HG03039 (cell line): ENCODE measurements at regions not wholly inside any gene's neighbourhood (a gene's known extent, or its start where the extent isn't known, plus 50 kb on each side); places are given as distances from the start of the nearest gene placed in this dataset.
"Not testable (repeated sequence)": the region's sequence is repeated elsewhere in the genome, so short reads cannot be mapped to it uniquely, and the experiment has no call there.

Experiments used
- ATAC-seq: cut with Tn5 transposase; IDR thresholded peaks from one replicate; pipeline ENCODE4 v1.9.1; 2021; ENCODE audit warnings: mild to moderate bottlenecking, moderate library complexity; ENCODE audit not compliant: unreplicated experiment

DNA sequence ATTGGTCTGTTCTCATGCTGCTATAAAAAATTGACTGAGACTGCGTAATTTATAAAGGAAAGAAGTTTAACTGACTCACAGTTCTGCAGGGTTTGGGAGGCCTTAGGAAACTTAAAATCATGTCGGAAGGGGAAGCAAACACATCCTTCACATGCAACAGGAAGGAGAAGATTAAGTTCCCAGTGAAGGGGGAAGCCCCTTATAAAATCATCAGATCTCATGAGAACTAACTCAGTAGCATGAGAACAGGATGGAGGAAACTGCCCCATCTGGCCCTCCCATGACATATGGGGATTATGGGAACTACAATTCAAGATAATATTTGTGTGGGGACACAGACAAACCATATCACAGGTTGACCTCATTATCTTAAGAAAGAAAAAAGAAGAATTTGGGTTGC lies 134.5 kb downstream of the PPP1R3A start:
- no peak for ATAC-seq

GRCh38 chr7:113783403-113783802 lies 135.4 kb downstream of the PPP1R3A start:
- no peak for ATAC-seq

DNA sequence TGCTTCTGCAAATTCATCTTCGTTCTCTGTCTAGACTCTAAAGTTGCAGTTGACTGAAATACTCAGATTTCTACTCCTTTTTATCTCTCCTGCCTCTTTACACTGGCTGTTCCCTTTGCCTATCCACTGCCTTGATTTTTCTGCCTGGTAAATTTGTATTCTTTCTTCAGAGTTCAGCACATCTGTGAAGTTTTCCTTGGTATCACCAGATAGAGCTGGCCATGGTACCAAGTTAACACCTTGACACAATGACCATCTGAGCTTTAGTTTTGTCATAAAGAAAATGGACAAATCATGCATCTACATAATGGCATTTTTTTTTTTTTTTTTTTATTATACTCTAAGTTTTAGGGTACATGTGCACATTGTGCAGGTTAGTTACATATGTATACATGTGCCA lies 143.0 kb downstream of the PPP1R3A start:
- no peak for ATAC-seq

DNA sequence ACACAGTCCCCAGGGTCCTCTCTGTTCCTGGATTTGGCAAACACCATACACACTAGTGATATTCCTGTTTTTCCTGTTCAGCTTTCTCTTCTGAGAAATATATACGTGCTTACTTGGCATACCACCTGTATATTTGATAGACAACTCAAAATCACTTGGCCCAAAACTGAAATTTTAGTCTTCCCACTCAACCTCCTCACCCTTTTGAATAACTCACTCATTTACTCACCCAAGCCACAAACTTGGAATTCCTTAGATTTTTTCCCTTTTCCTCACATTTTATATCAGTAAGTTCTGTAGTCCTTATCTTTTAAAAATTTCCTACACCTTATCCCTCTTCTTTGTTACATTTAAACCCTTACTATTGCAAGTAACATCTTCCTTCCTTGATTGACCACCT lies 143.4 kb downstream of the PPP1R3A start:
- no peak for ATAC-seq

GRCh38 chr7:113774182-113774807 lies 144.5 kb downstream of the PPP1R3A start:
- ATAC-seq = peak; percentile 81

DNA sequence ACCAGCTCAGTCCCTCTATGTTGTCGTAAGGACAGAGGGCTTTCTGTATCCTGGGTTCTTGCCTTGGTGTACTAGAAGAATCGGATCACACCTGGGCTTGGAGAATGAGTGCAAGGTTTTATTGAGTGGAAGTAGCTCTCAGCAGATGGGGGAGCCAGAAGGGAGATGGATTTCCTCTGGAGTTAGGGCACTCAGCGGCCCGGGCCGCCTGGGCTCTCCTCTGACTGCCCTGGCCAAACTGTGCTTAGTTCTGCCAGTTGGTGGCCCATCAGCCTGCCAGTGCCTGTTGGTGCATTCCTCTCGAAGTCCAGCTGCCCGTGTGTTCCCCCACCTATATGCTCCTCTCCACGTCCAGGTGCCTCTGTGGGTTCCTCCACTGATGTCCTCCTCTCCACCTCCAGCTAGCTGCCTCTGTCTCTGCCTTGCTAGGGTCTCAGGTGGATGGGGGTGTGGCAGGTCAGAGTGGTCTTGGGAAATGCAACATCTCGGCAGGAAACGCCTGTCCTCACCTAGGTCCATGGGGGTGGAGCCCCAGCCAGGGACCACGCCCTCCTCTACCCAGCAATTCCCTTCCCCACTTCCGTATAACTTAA lies 148.6 kb downstream of the PPP1R3A start:
- ATAC-seq = no peak

- no peak for ATAC-seq
Observed at GRCh38 chr7:113768387-113768786, 150.4 kb downstream of the PPP1R3A start.

- no peak for ATAC-seq
Observed at GRCh38 chr7:113764401-113765035, 154.3 kb downstream of the PPP1R3A start.

GRCh38 chr7:113763226-113763625 lies 155.6 kb downstream of the PPP1R3A start:
- no peak for ATAC-seq

DNA sequence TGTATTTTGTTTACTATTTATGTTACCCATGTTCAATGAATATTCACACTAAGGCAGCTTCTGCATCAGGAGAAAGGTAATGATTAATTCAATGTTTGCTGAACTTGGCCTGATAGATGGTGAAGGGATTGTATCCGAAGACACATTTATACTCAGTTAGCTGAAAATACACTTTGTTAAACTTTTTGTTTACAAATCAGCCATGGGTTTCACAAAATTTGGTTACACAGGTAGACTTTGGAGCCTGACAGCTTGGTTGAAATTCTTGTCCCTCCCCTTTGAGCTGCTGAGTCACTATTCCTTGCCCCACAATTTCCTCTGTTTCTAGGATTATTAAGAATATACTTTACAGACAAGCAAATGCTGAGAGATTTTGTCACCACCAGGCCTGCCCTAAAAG lies 162.6 kb downstream of the PPP1R3A start:
- ATAC-seq = no peak

DNA sequence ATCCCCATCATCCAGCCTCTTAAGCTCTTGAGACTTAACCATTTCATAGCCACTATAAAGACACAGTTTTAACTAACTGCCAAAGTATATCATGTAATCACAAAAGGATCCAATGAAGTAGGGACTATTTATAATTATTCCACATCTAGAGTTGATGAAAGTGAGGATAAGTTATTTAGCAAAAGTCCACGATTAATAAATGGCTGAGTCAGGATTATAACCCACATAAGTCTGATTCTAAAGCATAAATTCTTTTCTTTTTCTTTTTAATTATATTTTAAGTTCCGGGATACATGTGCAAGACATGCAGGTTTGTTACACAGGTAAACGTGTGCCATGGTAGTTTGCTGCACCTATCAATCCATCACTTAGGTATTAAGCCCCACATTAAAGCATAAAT lies 166.1 kb downstream of the PPP1R3A start:
- no peak for ATAC-seq

GRCh38 chr7:113752289-113752688 lies 166.5 kb downstream of the PPP1R3A start:
- no peak for ATAC-seq

GRCh38 chr7:113751547-113751946 lies 167.3 kb downstream of the PPP1R3A start:
- ATAC-seq = no peak

GRCh38 chr7:113748385-113748784 lies 170.4 kb downstream of the PPP1R3A start:
- not testable (repeated sequence) for ATAC-seq

- not testable (repeated sequence) for ATAC-seq
Observed at GRCh38 chr7:113742946-113743431, 175.8 kb downstream of the PPP1R3A start.

- ATAC-seq = no peak
Observed at GRCh38 chr7:113742377-113742776, 176.4 kb downstream of the PPP1R3A start.

DNA sequence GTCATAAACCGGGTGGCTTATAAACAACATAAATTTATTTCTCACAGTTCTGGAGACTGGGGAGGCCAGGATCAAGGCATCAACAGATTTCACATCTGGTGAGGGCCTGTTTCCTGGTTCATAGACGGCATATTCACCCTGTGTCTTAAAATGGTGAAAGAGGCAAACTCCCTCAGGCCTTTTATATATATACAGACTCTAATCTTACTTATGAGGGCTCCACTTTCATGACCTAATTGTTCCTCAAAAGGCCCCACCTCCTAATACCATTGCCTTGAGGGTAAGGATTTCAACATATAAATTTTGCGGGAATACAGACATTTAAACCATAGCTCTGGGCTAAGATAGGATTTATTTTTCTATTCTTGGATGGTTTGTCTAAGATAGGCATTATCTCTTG lies 187.2 kb downstream of the PPP1R3A start:
- ATAC-seq = no peak

DNA sequence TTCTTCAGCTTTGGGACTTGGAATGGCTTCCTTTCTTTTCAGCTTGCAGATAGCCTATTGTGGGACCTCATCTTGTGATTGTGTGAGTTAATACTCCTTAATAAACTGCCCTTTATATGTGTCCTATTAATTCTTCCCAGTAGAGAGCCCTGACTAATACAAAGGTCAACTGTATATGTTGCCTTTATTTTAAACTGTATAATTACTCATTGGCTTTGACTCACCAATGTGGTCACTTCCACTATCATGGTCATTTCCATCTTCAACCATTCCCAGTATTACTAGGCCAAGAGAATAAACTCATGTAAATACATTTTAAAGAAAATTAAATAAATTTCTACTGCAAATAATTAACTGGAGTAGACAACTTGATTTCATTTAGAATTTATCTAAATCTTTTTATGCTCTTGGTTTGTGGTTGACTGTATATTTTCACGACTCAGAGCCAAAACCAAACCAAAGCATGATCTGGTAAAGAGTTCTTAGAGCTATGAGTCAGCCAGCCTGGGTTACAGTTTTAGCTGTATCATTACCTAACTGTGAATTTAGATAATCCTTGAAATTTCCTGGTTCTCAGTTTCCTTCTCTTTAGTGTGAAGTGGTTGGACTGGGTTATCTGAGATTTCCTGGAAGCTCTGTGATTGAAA lies 188.4 kb downstream of the PPP1R3A start:
- ATAC-seq = no peak

DNA sequence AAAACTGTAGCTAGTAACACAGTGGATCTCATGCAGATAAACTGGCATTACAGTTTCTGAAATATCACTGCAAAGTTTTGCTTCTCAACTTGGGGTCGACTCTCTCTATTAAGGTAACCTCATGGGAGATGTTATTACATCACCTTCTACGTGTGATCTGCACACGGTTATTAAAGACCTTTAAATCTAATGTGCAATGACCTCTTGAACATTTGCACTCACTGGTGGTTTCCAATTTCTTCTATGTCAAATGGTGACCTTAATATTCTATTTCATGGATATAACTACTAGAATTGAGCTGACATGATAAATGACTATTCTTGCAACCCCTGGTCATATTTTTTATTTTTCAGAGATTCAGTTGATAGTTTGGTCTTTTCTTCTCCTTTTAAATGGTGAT lies 191.3 kb downstream of the PPP1R3A start:
- no peak for ATAC-seq

DNA sequence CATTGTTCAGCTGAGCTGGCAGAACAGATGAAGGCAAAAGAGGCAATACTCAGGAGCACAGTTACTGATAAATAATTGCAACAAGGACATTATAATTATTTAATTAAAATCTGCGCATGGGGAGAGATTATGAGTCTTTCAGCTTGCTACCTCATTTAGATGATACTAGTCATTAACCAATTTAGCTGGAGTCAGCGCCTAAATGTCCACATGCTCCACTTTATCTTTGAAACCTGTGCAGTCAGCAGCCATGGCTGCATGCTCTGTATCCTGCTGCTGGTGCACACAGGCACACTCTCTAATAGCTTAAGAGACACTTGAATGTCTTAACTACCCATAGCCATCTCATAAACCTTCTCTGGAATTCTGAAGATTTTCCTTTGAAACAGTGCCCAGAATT lies 196.8 kb downstream of the PPP1R3A start:
- no peak for ATAC-seq

GRCh38 chr7:113717739-113718138 lies 201.1 kb downstream of the PPP1R3A start:
- ATAC-seq = no peak
